DMS79 treated with DMSO at 0.1 percent for 48 hours (cell line): ENCODE measurements at regions not wholly inside any gene's neighbourhood (a gene's known extent, or its start where the extent isn't known, plus 50 kb on each side); places are given as distances from the start of the nearest gene placed in this dataset.
A peak's percentile ranks its signal among the peaks of the same experiment; 100 is the strongest.
"Not testable (repeated sequence)": the region's sequence is repeated elsewhere in the genome, so short reads cannot be mapped to it uniquely, and the experiment has no call there.

Experiments used
- DNase-seq: peaks from one replicate; lab custom pipeline; 2025; lab: John Stamatoyannopoulos, UW

DNA sequence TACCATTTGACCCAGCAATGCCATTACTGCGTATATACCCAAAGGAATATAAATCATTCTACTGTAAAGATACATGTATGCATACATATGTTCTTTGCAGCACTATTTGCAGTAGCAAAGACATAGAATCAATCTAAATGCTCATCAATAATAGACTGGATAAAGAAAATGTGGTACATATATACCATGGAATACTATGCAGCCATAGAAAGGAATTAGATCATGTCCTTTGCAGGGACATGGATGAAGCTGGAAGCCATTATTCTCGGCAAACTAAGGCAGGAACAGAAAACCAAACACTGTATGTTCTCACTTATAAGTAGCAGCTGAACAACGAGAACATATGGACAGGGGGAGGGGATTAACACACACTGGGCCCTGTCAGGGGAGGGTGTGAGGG, 54.8 kb upstream of the ZNF30 start:
- not testable (repeated sequence) for DNase-seq

DNA sequence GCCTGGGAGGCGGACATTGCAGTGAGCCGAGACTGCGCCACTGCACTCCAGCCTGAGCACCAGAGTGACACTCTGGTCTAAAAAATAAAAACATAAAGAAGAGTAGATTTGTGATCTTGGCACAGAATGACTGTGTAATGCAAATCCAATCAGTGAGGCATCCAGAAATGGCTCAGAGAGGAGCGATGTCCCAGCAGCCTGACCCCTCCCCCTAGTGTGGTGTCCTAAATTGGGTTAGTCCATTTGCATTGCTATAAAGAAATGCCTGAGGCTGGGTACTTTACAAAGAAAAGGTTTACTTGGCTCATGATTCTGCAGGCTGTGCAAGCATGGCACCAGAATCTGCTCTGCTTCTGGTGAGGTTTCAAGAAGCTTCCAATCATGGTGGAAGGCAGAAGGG, 59.1 kb upstream of the ZNF30 start:
- no peak for DNase-seq

GRCh38 chr19:34865225-34865624, 61.5 kb upstream of the ZNF30 start:
- not testable (repeated sequence) for DNase-seq

DNA sequence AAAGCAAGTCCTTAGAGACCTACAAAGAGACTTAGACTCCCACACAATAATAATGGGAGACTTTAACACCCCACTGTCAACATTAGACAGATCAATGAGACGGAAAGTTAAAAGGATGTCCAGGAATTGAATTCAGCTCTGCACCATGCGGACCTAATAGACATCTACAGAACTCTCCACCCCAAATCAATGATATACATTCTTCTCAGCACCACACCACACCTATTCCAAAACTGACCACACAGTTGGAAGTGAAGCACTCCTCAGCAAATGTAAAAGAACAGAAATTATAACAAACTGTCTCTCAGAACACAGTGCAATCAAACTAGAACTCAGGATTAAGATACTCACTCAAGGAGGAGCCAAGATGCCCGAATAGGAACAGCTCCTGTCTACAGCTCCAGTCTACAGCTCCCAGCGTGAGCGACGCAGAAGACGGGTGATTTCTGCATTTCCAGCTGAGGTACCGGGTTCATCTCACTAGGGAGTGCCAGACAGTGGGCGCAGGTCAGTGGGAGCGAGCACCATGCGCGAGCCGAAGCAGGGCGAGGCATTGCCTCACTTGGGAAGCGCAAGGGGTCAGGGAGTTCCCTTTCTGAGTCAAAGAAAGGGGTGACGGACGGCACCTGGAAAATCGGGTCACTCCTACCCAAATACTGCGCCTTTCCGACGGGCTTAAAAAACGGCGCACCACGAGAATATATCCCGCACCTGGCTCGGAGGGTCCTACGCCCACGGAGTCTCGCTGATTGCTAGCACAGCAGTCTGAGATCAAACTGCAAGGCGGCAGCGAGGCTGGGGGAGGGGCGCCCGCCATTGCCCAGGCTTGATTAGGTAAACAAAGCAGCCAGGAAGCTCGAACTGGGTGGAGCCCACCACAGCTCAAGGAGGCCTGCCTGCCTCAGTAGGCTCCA, 66.6 kb upstream of the ZNF30 start:
- DNase-seq = peak; percentile 11

GRCh38 chr19:34859325-34859724, 67.4 kb upstream of the ZNF30 start:
- DNase-seq = not testable (repeated sequence)

DNA sequence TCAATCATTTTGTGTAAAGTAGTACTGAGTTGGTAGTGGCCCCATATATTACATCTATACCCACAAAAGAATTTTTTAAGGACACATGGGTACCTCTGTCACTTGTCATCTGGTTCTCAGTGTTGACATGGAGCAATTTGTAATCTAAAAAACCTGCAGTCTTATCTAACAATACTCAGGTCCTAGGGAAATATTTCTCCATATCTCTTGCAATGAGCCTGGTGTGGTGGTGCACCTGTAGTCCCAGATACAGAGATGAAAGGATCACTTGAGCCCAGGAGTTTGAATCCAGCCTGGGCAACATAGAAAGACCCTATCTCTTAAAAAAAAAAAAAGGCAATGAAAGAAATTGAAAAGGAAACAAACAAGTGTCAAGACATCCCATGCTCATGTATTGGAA, 70.7 kb upstream of the ZNF30 start:
- no peak for DNase-seq

DNA sequence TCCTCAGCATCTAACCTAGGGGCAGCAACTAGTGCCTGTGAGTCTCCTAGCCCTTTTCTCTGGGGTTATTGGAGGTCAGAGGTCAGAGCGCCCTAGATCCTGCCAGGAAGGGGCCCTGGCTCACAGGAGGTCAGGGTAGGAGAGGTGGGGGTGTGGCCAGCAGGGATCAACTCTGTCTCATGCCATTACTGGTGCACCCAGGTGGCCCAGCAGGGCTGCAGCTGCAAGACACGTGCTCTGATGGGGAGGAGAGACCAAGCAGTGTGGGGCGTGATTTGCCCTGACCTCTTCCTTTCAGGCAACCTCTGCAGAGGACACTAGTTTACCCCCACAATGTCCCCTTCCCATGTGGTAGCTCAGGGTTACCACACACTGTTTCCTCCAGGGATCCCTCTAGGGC, 73.3 kb upstream of the ZNF30 start:
- DNase-seq = no peak

DNA sequence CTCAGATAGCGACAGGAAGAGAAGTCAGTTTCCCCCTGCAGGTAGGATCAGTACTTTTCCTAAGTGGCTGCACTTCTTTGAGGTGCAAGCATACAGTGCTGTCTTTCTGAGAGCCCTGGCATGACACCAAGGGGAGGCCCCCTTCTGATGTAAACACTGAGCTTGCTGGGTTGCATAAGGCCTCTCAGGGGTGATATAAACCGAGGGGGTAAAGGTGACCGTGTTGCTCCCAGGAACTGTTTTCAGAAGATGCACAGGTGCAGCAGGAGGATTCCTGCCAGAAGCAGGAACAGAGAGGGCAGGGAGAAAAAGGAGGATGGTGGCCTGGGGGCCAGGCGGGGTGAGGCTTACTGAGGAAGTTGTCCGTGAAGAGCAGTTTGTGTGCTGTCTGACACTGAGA, 74.0 kb upstream of the ZNF30 start:
- no peak for DNase-seq

DNA sequence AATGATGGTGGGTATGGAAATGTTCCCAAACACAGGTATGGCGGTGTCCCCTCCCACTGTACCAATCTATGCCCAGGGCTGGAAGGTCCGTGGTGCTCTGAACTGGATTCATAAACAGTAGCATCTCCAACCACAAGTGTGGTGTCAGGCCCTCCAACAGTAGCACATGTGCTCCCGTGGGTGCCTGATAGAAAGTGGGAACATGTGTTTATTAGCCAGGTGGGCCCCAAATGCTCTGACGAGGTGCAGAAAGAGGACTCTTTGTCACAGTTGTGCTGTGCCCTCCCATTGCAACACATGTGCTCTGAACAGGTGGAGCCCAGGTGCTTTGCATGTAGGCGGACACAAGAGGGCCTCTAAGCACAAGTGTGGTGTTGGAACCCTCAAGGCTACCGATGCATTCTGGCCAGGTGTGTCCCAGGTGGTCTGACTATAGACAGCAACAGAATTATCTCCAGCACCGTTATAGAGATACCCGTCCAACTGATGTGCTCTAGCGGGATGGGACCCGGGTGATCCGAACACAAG, 75.4 kb upstream of the ZNF30 start:
- DNase-seq = no peak

- DNase-seq = no peak
Observed at GRCh38 chr19:34847393-34847792, 74.4 kb upstream of the ZNF599 start.

DNA sequence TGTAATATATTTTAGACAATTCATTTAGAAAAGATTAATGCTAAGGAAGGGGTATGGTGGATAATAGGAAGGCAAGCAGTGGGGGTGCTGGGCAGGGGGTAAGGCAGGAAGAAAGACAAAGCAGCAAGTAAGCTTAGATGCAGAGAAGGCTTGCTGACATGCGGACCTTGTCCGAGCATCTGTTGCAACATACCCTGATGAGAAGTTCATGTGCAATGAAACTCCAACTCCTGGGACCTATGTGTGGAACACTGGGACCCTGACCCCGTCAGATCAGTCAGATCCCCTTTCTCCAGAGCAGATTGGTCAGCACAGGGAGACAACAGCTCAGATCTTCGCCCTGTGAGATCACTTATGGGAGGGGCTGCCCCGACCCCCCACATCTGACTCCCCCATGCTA, 71.3 kb upstream of the ZNF599 start:
- no peak for DNase-seq

DNA sequence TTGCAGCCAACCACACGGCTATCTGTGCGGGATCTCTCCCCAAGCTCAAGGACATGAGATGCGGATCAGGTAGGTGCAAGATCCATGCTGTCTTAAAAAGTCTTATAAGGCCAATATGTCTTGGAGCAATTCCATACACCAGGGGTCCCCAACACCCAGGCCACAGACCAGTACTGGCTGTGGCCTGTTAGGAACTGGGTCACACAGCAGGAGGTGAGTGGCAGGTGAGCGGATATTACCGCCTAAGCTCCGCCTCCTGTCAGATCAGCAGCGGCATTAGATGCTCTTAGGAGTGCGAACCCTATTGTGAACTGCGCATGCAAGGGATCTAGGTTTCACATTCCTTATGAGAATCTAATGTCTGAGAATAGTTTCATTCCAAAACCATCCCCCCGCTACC, 68.8 kb upstream of the ZNF599 start:
- DNase-seq = no peak

DNA sequence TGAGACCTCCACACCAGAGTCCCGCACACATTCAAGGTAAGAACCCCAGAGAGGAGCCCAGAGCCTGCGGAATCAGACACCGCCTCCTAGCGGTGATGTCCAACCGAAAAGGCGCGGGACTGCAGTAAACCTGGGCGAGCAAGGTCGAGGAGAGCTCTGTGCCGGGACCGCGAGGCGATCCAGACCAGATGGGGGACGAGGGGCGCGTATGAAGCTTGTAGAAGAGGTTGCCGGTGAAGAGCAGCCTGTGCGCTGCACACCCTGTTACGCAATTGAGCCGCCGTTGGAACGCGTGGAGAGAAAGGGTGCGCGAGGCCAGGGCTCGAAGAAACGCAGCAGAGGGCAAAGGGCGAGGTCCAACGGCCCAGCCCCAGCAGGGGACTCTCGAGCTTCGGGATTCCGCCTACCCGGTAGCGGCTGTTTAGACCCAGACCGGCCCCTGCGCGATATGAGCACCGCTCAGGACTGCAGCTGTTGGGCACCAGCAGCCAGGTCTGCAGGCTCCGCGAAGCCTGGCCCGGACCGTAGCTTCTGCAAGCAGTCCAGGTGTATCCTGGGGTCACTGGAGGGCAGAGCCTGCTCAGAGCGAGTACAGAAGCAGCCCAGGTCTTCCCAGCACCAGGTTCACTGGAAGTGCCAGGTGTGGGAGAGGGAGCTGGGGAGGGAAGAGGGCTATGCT, 65.9 kb upstream of the ZNF599 start:
- DNase-seq = no peak

DNA sequence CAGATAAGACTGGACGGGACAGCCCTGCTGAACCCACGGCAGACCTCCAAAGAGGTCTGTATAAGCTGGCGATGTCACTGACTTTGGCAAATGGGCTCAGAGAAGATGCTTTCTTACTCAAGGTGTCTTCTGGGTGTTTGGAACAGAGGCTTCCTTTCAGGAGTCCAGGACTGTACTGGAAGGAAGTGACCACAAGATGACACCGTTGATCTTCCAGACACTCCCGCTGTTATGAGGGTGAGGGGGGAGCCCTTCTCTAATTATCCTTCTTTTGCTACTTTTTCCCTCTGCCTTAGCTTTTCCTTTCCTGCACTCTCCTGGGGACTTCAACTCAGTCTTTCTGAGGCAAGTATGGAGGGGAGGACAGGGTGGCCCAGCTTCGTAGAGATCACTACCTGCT, 65.2 kb upstream of the ZNF599 start:
- DNase-seq = no peak

- DNase-seq = no peak
Observed at GRCh38 chr19:34837262-34837661, 64.2 kb upstream of the ZNF599 start.

- DNase-seq = no peak
Observed at GRCh38 chr19:34835631-34836351, 62.8 kb upstream of the ZNF599 start.

DNA sequence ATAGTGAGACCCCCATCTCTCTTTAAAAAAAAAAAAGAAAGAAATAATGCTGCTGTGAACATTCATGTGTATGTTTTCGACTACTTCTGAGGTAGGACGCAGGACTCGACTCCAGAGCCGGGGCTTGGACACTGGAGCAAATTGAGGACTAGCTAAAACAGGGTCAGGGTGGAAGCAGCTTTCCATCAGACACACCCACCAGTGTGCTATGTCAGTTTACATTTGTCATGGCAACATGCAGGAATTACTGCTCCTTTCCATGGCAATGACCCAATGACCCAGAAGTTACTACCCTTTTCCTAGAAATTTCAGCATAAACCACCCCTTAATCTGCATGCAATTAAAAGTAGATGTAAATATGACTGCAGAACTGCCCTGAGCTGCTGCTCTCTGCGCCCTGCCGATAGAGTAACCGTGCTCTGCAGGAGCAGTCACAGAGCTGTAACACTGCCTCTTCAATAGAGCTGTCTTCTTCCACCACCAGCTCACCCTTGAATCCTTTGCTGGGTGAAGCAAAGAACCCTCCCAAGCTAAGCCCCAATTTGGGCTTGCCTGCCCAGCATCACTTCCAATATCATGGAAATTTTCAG, 61.6 kb upstream of the ZNF599 start:
- no peak for DNase-seq

GRCh38 chr19:34832581-34833112, 59.6 kb upstream of the ZNF599 start:
- no peak for DNase-seq

GRCh38 chr19:34831714-34832113, 58.7 kb upstream of the ZNF599 start:
- no peak for DNase-seq

DNA sequence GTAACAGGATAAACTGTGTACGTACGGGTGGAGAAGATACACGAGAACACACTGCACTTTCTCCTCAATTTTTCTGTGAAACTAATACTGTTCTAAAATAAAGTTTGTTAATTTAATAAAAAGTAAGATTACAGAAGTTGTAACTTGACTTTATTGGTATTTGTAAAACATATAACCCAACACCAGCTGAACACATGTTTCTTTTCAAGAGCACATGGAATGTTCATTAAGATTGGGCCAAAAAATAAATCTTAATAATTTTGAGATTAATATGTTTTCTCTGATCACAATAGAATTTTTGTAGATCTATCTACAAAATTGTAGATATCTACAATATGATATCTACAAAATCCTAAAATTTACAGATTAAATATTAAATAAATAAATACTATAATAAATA, 55.1 kb upstream of the ZNF599 start:
- no peak for DNase-seq

- no peak for DNase-seq
Observed at GRCh38 chr19:34825212-34825611, 52.2 kb upstream of the ZNF599 start.

- no peak for DNase-seq
Observed at GRCh38 chr19:34824686-34825085, 51.7 kb upstream of the ZNF599 start.
